ENCODE measurements at regions not wholly inside any gene's neighbourhood (a gene's known extent, or its start where the extent isn't known, plus 50 kb on each side); places are given as distances from the start of the nearest gene placed in this dataset.

- no peak for DNase-seq (ENCODE audit: low read depth)
- no peaks in the 10 kb centered on the region for H3K36me3 ChIP-seq (ENCODE audit: control insufficient read depth, insufficient read depth, low read length)
- FAIRE-seq: no peak
- TF ChIP-seq CTCF (IDR thresholded peaks at IDR 0.05; ENCODE audit: insufficient read depth, low read length, severe bottlenecking): no peak
- no peak overlapping the region for H3K4me3 ChIP-seq (ENCODE audit: low read depth, low read length)
- H3K27me3 ChIP-seq (ENCODE audit: control insufficient read depth, insufficient read depth, low read length): no peaks in the 10 kb centered on the region
Observed at GRCh38 chr13:107252428-107252827, 684.5 kb upstream of the ARGLU1 start.

GRCh38 chr13:107252021-107252420 lies 684.1 kb upstream of the ARGLU1 start:
- no peak for FAIRE-seq
- Histone ChIP-seq H3K36me3 (ENCODE audit: control insufficient read depth, insufficient read depth, low read length) (no peaks in the 10 kb centered on the region), H3K27me3 (ENCODE audit: control insufficient read depth, insufficient read depth, low read length) (no peaks in the 10 kb centered on the region), H3K4me3 (ENCODE audit: low read depth, low read length) (no peak overlapping the region)
- no peak for TF ChIP-seq CTCF (IDR thresholded peaks at IDR 0.05; ENCODE audit: insufficient read depth, low read length, severe bottlenecking)
- DNase-seq (ENCODE audit: low read depth): no peak

- Histone ChIP-seq H3K4me3 (ENCODE audit: low read depth, low read length) (no peak overlapping the region), H3K36me3 (ENCODE audit: control insufficient read depth, insufficient read depth, low read length) (no peaks in the 10 kb centered on the region), H3K27me3 (ENCODE audit: control insufficient read depth, insufficient read depth, low read length) (no peaks in the 10 kb centered on the region)
- no peak for TF ChIP-seq CTCF (IDR thresholded peaks at IDR 0.05; ENCODE audit: insufficient read depth, low read length, severe bottlenecking)
- DNase-seq (ENCODE audit: low read depth): no peak
- no peak for FAIRE-seq
Observed at GRCh38 chr13:107251341-107251740, 683.4 kb upstream of the ARGLU1 start.

GRCh38 chr13:107250628-107251027 lies 682.7 kb upstream of the ARGLU1 start:
- no peak overlapping the region for H3K4me3 ChIP-seq (ENCODE audit: low read depth, low read length)
- FAIRE-seq (no peak), DNase-seq (ENCODE audit: low read depth) (no peak)
- no peaks in the 10 kb centered on the region for H3K36me3 ChIP-seq (ENCODE audit: control insufficient read depth, insufficient read depth, low read length)
- TF ChIP-seq CTCF (IDR thresholded peaks at IDR 0.05; ENCODE audit: insufficient read depth, low read length, severe bottlenecking): no peak
- no peaks in the 10 kb centered on the region for H3K27me3 ChIP-seq (ENCODE audit: control insufficient read depth, insufficient read depth, low read length)

- no peaks in the 10 kb centered on the region for H3K27me3 ChIP-seq (ENCODE audit: control insufficient read depth, insufficient read depth, low read length)
- DNase-seq (ENCODE audit: low read depth): no peak
- no peak for TF ChIP-seq CTCF (IDR thresholded peaks at IDR 0.05; ENCODE audit: insufficient read depth, low read length, severe bottlenecking)
- no peak for FAIRE-seq
- H3K4me3 ChIP-seq (ENCODE audit: low read depth, low read length): no peak overlapping the region
- no peaks in the 10 kb centered on the region for H3K36me3 ChIP-seq (ENCODE audit: control insufficient read depth, insufficient read depth, low read length)
Observed at GRCh38 chr13:107244241-107244640, 676.3 kb upstream of the ARGLU1 start.

GRCh38 chr13:107242138-107242537 lies 674.2 kb upstream of the ARGLU1 start:
- no peaks in the 10 kb centered on the region for H3K27me3 ChIP-seq (ENCODE audit: control insufficient read depth, insufficient read depth, low read length)
- FAIRE-seq: no peak

More at GRCh38 chr13:107242138-107242537, 674.2 kb upstream of the ARGLU1 start:
- Histone ChIP-seq H3K36me3 (ENCODE audit: control insufficient read depth, insufficient read depth, low read length) (no peaks in the 10 kb centered on the region), H3K4me3 (ENCODE audit: low read depth, low read length) (no peak overlapping the region)
- DNase-seq (ENCODE audit: low read depth): no peak
- no peak for TF ChIP-seq CTCF (IDR thresholded peaks at IDR 0.05; ENCODE audit: insufficient read depth, low read length, severe bottlenecking)

Data from bronchial epithelial cell (primary cell).